CD4-positive, alpha-beta T cell (primary cell): ENCODE measurements at regions not wholly inside any gene's neighbourhood (a gene's known extent, or its start where the extent isn't known, plus 50 kb on each side); places are given as distances from the start of the nearest gene placed in this dataset.

ENCODE experiments used
- ATAC-seq: fragments of 200-7000 bp; cut with Tn5 transposase; one replicate; pipeline ENCODE4 v1.10.0; 2022; ENCODE audit warnings: mild to moderate bottlenecking; ENCODE audit not compliant: poor library complexity
- CTCF ChIA-PET: fragments of 350-600 bp; sonication (Branson Sonifier 250); formaldehyde crosslinking; loops from one replicate; lab custom pipeline; 2021; ENCODE audit warnings: antibody characterized with exemption, inconsistent platforms; lab: Charles Lee
- POLR2A ChIA-PET: fragments of 350-600 bp; sonication (Branson Sonifier 250); formaldehyde crosslinking; loops from one replicate; lab custom pipeline; 2021; ENCODE audit warnings: antibody characterized with exemption, inconsistent platforms; lab: Charles Lee
- DNase-seq, 14 experiments: peaks; one replicate each; pipeline ENCODE4 v3.0.0-alpha.2; 2013 to 2020; ENCODE audit warnings: mixed read lengths in 2 of 14
- H3K27ac ChIP-seq, 2 donors: one replicate each; pipeline versions ENCODE4 v1.5.1 to v1.7.0; 2013; ENCODE audit warnings: low read length in 2 of 2, low read depth in 1 of 2, mild to moderate bottlenecking in 1 of 2
- H3K27me3 ChIP-seq, 2 experiments: 1 replicate in 1 of 2; 2 replicates in 1 of 2; pipeline versions ENCODE4 v1.6.1 to v1.7.0; 2013; ENCODE audit warnings: low read length in 2 of 2, control low read depth in 1 of 2, mild to moderate bottlenecking in 1 of 2, moderate library complexity in 1 of 2; ENCODE audit not compliant: insufficient read depth in 2 of 2, control insufficient read depth in 1 of 2
- H3K36me3 ChIP-seq: one replicate; pipeline ENCODE4 v1.6.1; 2013; ENCODE audit warnings: low read length, control low read depth; ENCODE audit not compliant: insufficient read depth
- H3K4me1 ChIP-seq: one replicate; pipeline ENCODE4 v1.6.1; 2013; ENCODE audit warnings: low read length, control low read depth; ENCODE audit not compliant: insufficient read depth
- H3K4me3 ChIP-seq: one replicate; pipeline ENCODE4 v1.5.1; 2013; ENCODE audit warnings: mild to moderate bottlenecking, low read length, moderate library complexity
- H3K9me3 ChIP-seq, 2 experiments: 1 replicate in 1 of 2; 2 replicates in 1 of 2; pipeline versions ENCODE4 v1.6.1 to v1.7.0; 2013; ENCODE audit warnings: low read length in 2 of 2, mild to moderate bottlenecking in 2 of 2, control low read depth in 1 of 2, moderate library complexity in 1 of 2; ENCODE audit not compliant: control insufficient read depth in 1 of 2, insufficient read depth in 1 of 2
- H3K27ac Mint-ChIP-seq: one replicate; pipeline ENCODE4 v1.8.0; 2020; ENCODE audit warnings: mixed read lengths
- H3K27me3 Mint-ChIP-seq: one replicate; pipeline ENCODE4 v1.8.0; 2021; ENCODE audit warnings: mixed read lengths
- H3K36me3 Mint-ChIP-seq: one replicate; pipeline ENCODE4 v1.8.0; 2021; ENCODE audit warnings: low read depth, mixed read lengths
- H3K4me1 Mint-ChIP-seq: one replicate; pipeline ENCODE4 v1.8.0; 2021; ENCODE audit warnings: low read depth, mixed read lengths
- H3K4me3 Mint-ChIP-seq: one replicate; pipeline ENCODE4 v1.8.0; 2020; ENCODE audit warnings: mild to moderate bottlenecking, mixed read lengths
- H3K9me3 Mint-ChIP-seq: one replicate; pipeline ENCODE4 v1.8.0; 2020; ENCODE audit warnings: mixed read lengths
- CTCF ChIP-seq: fragments of 200-600 bp; IDR thresholded peaks from one replicate; pipeline ENCODE4 v1.8.0; 2022; ENCODE audit warnings: antibody characterized with exemption, mild to moderate bottlenecking
- intact Hi-C, 2 experiments: fragments of 100-400 bp; cut with DNase I in 1 of 2; cut with micrococcal nuclease in 1 of 2; formaldehyde crosslinking; loops; one replicate each; pipeline versions ENCODE4 v1.15.1 to v1.9.0; 2023 to 2025; cut with DNase I, micrococcal nuclease

- no peaks in the 10 kb centered on the region for H3K4me1 ChIP-seq
- H3K27ac ChIP-seq: no peak overlapping the region
- no peak for TF ChIP-seq CTCF
- Mint-ChIP-seq H3K27me3 (no peaks in the 10 kb centered on the region), H3K9me3 (peaks cover 12% of the 10 kb centered on the region), H3K27ac (no peak overlapping the region), H3K36me3 (no peaks in the 10 kb centered on the region), H3K4me3 (no peak overlapping the region), H3K4me1 (no peaks in the 10 kb centered on the region)
- intact Hi-C loops: loop anchor here in 1 of 2 experiments (10.0 kb wide), 1 partner anchor 176 kb away; no protein-coding TSS in a partner anchor
- H3K36me3 ChIP-seq: no peaks in the 10 kb centered on the region
- no peak for DNase-seq
- H3K9me3 ChIP-seq: peaks cover 0 to 4% of the 10 kb centered on the region in 2 experiments
- ChIA-PET POLR2A (no interaction called here), CTCF (no interaction called here)
- no peaks in the 10 kb centered on the region for H3K27me3 ChIP-seq
- ATAC-seq: no peak
- no peak overlapping the region for H3K4me3 ChIP-seq
These were observed 1030.4 kb upstream of the CNTN5 start for GRCh38 chr11:97990162-97990920.

- no peak for TF ChIP-seq CTCF
- Mint-ChIP-seq H3K27ac (no peak overlapping the region), H3K27me3 (no peaks in the 10 kb centered on the region), H3K9me3 (peaks cover 14% of the 10 kb centered on the region), H3K4me1 (no peaks in the 10 kb centered on the region), H3K36me3 (no peaks in the 10 kb centered on the region), H3K4me3 (no peak overlapping the region)
- no peak for ATAC-seq
- H3K36me3 ChIP-seq: no peaks in the 10 kb centered on the region
- peaks cover 0 to 4% of the 10 kb centered on the region in 2 experiments for H3K9me3 ChIP-seq
- no peak for DNase-seq
- ChIA-PET POLR2A (no interaction called here), CTCF (no interaction called here)
- H3K27ac ChIP-seq: no peak overlapping the region
- H3K27me3 ChIP-seq: no peaks in the 10 kb centered on the region
- intact Hi-C loops: loop anchor here in 1 of 2 experiments (10.0 kb wide), 1 partner anchor 179 kb away; no protein-coding TSS in a partner anchor
- H3K4me3 ChIP-seq: no peak overlapping the region
- no peaks in the 10 kb centered on the region for H3K4me1 ChIP-seq
These were observed 1027.2 kb upstream of the CNTN5 start for GRCh38 chr11:97993562-97993961.

- POLR2A ChIA-PET: no interaction called here
- no peak overlapping the region for H3K4me3 ChIP-seq
- CTCF ChIA-PET: no interaction called here
- no peak for DNase-seq
- no peak overlapping the region for H3K27ac ChIP-seq
- no peak overlapping the region for H3K4me3 Mint-ChIP-seq
- TF ChIP-seq CTCF: no peak
- H3K27me3 Mint-ChIP-seq: no peaks in the 10 kb centered on the region
- no peaks in the 10 kb centered on the region for H3K27me3 ChIP-seq
- H3K9me3 Mint-ChIP-seq: peaks cover 11% of the 10 kb centered on the region
- H3K4me1 Mint-ChIP-seq: no peaks in the 10 kb centered on the region
- no peak overlapping the region for H3K27ac Mint-ChIP-seq
- H3K4me1 ChIP-seq: no peaks in the 10 kb centered on the region
- intact Hi-C loops: loop anchor here in 1 of 2 experiments (10.0 kb wide), 1 partner anchor 181 kb away; no protein-coding TSS in a partner anchor
- H3K9me3 ChIP-seq: peaks cover 0 to 7% of the 10 kb centered on the region in 2 experiments
- no peak for ATAC-seq
- H3K36me3 Mint-ChIP-seq: no peaks in the 10 kb centered on the region
- no peaks in the 10 kb centered on the region for H3K36me3 ChIP-seq
These were observed 1024.9 kb upstream of the CNTN5 start for GRCh38 chr11:97995874-97996273.
